ENCODE measurements at regions not wholly inside any gene's neighbourhood (a gene's known extent, or its start where the extent isn't known, plus 50 kb on each side); places are given as distances from the start of the nearest gene placed in this dataset.

- Histone ChIP-seq H3K9me2 (replicated peaks; ENCODE audit: insufficient read depth, low read length) (no peaks in the 10 kb centered on the region), H3K79me2 (ENCODE audit: insufficient read depth, low read length) (no peaks in the 10 kb centered on the region), H3K9me3 (ENCODE audit: insufficient read depth, low read length) (no peaks in the 10 kb centered on the region), H3K9ac (ENCODE audit: low read length) (no peak overlapping the region), H3K27ac (ENCODE audit: low read depth, low read length) (no peak overlapping the region), H3K4me3 (ENCODE audit: insufficient read depth, low read length, poor library complexity, severe bottlenecking) (no peak overlapping the region), H3K27me3 (ENCODE audit: low read length) (no peaks in the 10 kb centered on the region), H4K20me1 (ENCODE audit: low read depth, low read length) (no peaks in the 10 kb centered on the region), H3K36me3 (ENCODE audit: low read length) (no peaks in the 10 kb centered on the region), H2AFZ (ENCODE audit: low read depth, low read length, severe bottlenecking) (no peak overlapping the region), H3F3A (ENCODE audit: insufficient read depth) (no peaks in the 10 kb centered on the region), H3K4me2 (ENCODE audit: low read depth, low read length, poor library complexity, severe bottlenecking) (no peak overlapping the region)
- TF ChIP-seq EZH2phosphoT487 (conservative IDR thresholded peaks at IDR 0.05; ENCODE audit: low read length) (no peak), CTCF (IDR thresholded peaks at IDR 0.05; ENCODE audit: insufficient read depth, low read length, poor library complexity, severe bottlenecking) (no peak)
Observed at GRCh38 chr16:59320657-59321056, 586.5 kb upstream of the GOT2 start.

- H3F3A ChIP-seq (ENCODE audit: insufficient read depth), result no peaks in the 10 kb centered on the region
- no peak overlapping the region for H3K9ac ChIP-seq (ENCODE audit: low read length)
- no peak overlapping the region for H3K4me2 ChIP-seq (ENCODE audit: low read depth, low read length, poor library complexity, severe bottlenecking)
- TF ChIP-seq CTCF (IDR thresholded peaks at IDR 0.05; ENCODE audit: insufficient read depth, low read length, poor library complexity, severe bottlenecking), result no peak
- no peak for TF ChIP-seq EZH2phosphoT487 (conservative IDR thresholded peaks at IDR 0.05; ENCODE audit: low read length)
- H3K4me3 ChIP-seq (ENCODE audit: insufficient read depth, low read length, poor library complexity, severe bottlenecking), result no peak overlapping the region
- no peaks in the 10 kb centered on the region for H3K36me3 ChIP-seq (ENCODE audit: low read length)
- H3K9me3 ChIP-seq (ENCODE audit: insufficient read depth, low read length), result no peaks in the 10 kb centered on the region
- no peaks in the 10 kb centered on the region for H4K20me1 ChIP-seq (ENCODE audit: low read depth, low read length)
- no peaks in the 10 kb centered on the region for H3K9me2 ChIP-seq (replicated peaks; ENCODE audit: insufficient read depth, low read length)
- H3K27ac ChIP-seq (ENCODE audit: low read depth, low read length), result no peak overlapping the region
- no peaks in the 10 kb centered on the region for H3K79me2 ChIP-seq (ENCODE audit: insufficient read depth, low read length)
- no peak overlapping the region for H2AFZ ChIP-seq (ENCODE audit: low read depth, low read length, severe bottlenecking)
- H3K27me3 ChIP-seq (ENCODE audit: low read length), result no peaks in the 10 kb centered on the region
Observed at GRCh38 chr16:59319871-59320270, 585.8 kb upstream of the GOT2 start.

GRCh38 chr16:59305850-59306249 is 571.7 kb upstream of the GOT2 start:
- Histone ChIP-seq H3K9ac (ENCODE audit: low read length) (no peak overlapping the region), H3K79me2 (ENCODE audit: insufficient read depth, low read length) (no peaks in the 10 kb centered on the region), H3K9me3 (ENCODE audit: insufficient read depth, low read length) (no peaks in the 10 kb centered on the region), H4K20me1 (ENCODE audit: low read depth, low read length) (no peaks in the 10 kb centered on the region), H3K36me3 (ENCODE audit: low read length) (no peaks in the 10 kb centered on the region), H3K27me3 (ENCODE audit: low read length) (no peaks in the 10 kb centered on the region), H3K27ac (ENCODE audit: low read depth, low read length) (no peak overlapping the region), H3K4me2 (ENCODE audit: low read depth, low read length, poor library complexity, severe bottlenecking) (no peak overlapping the region), H2AFZ (ENCODE audit: low read depth, low read length, severe bottlenecking) (no peak overlapping the region), H3K4me3 (ENCODE audit: insufficient read depth, low read length, poor library complexity, severe bottlenecking) (no peak overlapping the region), H3K9me2 (replicated peaks; ENCODE audit: insufficient read depth, low read length) (no peaks in the 10 kb centered on the region), H3F3A (ENCODE audit: insufficient read depth) (no peaks in the 10 kb centered on the region)
- TF ChIP-seq CTCF (IDR thresholded peaks at IDR 0.05; ENCODE audit: insufficient read depth, low read length, poor library complexity, severe bottlenecking) (no peak), EZH2phosphoT487 (conservative IDR thresholded peaks at IDR 0.05; ENCODE audit: low read length) (no peak)

GRCh38 chr16:59296888-59297287 is 562.8 kb upstream of the GOT2 start:
- no peaks in the 10 kb centered on the region for H3F3A ChIP-seq (ENCODE audit: insufficient read depth)
- no peak overlapping the region for H3K4me3 ChIP-seq (ENCODE audit: insufficient read depth, low read length, poor library complexity, severe bottlenecking)
- no peaks in the 10 kb centered on the region for H3K9me2 ChIP-seq (replicated peaks; ENCODE audit: insufficient read depth, low read length)
- H3K36me3 ChIP-seq (ENCODE audit: low read length), result no peaks in the 10 kb centered on the region
- no peak overlapping the region for H2AFZ ChIP-seq (ENCODE audit: low read depth, low read length, severe bottlenecking)
- H3K27me3 ChIP-seq (ENCODE audit: low read length), result no peaks in the 10 kb centered on the region
- H3K9me3 ChIP-seq (ENCODE audit: insufficient read depth, low read length), result no peaks in the 10 kb centered on the region
- no peaks in the 10 kb centered on the region for H3K79me2 ChIP-seq (ENCODE audit: insufficient read depth, low read length)
- no peak overlapping the region for H3K9ac ChIP-seq (ENCODE audit: low read length)
- TF ChIP-seq EZH2phosphoT487 (conservative IDR thresholded peaks at IDR 0.05; ENCODE audit: low read length) (no peak), CTCF (IDR thresholded peaks at IDR 0.05; ENCODE audit: insufficient read depth, low read length, poor library complexity, severe bottlenecking) (no peak)
- no peaks in the 10 kb centered on the region for H4K20me1 ChIP-seq (ENCODE audit: low read depth, low read length)
- no peak overlapping the region for H3K27ac ChIP-seq (ENCODE audit: low read depth, low read length)
- H3K4me2 ChIP-seq (ENCODE audit: low read depth, low read length, poor library complexity, severe bottlenecking), result no peak overlapping the region

All from SU-DHL-6 (cell line).